RWPE2 (cell line): ENCODE measurements at regions not wholly inside any gene's neighbourhood (a gene's known extent, or its start where the extent isn't known, plus 50 kb on each side); places are given as distances from the start of the nearest gene placed in this dataset.
A peak's percentile ranks its signal among the peaks of the same experiment; 100 is the strongest.

Experiments
- ATAC-seq: fragments of 200-7000 bp; cut with Tn5 transposase; 3 replicates; pipeline ENCODE4 v1.9.1; 2021; ENCODE audit warnings: low read depth
- DNase-seq: peaks from one replicate; pipeline ENCODE4 v3.0.0-alpha.2; 2020; ENCODE audit warnings: low spot score
- H3K27ac ChIP-seq: fragments of 450-650 bp; 2 replicates; pipeline ENCODE4 v1.5.1; 2017; ENCODE audit warnings: mild to moderate bottlenecking; ENCODE audit not compliant: poor library complexity, severe bottlenecking
- H3K27me3 ChIP-seq: fragments of 250-450 bp; sonication (Bioruptor Pico); 2 replicates; pipeline ENCODE4 v1.5.1; 2021; ENCODE audit warnings: mild to moderate bottlenecking, moderate library complexity; ENCODE audit not compliant: insufficient read depth, poor library complexity, severe bottlenecking
- H3K36me3 ChIP-seq: fragments of 250-450 bp; sonication (Bioruptor Pico); 2 replicates; pipeline ENCODE4 v1.5.1; 2020; ENCODE audit warnings: low read depth, mild to moderate bottlenecking, moderate library complexity
- H3K4me1 ChIP-seq: fragments of 250-450 bp; sonication (Bioruptor Pico); 2 replicates; pipeline ENCODE4 v1.5.1; 2021; ENCODE audit warnings: mild to moderate bottlenecking, moderate library complexity; ENCODE audit not compliant: insufficient read depth, poor library complexity, severe bottlenecking
- H3K4me3 ChIP-seq: fragments of 250-450 bp; sonication (Bioruptor Pico); 2 replicates; pipeline ENCODE4 v1.5.1; 2021; ENCODE audit warnings: mild to moderate bottlenecking, moderate library complexity; ENCODE audit not compliant: severe bottlenecking
- H3K9me3 ChIP-seq: fragments of 250-450 bp; sonication (Bioruptor Pico); 2 replicates; pipeline ENCODE4 v1.5.1; 2021; ENCODE audit warnings: mild to moderate bottlenecking, moderate library complexity; ENCODE audit not compliant: severe bottlenecking
- TF ChIP-seq, protein P1 (sequence below): fragments of 450-650 bp; IDR thresholded peaks from one replicate; pipeline ENCODE4 v1.5.1; 2017; ENCODE audit warnings: mild to moderate bottlenecking, moderate library complexity; ENCODE audit not compliant: poor library complexity, severe bottlenecking

GRCh38 chr17:79355165-79355564 lies 255.7 kb downstream of the RBFOX3 start:
- TF ChIP-seq, protein P1, sequence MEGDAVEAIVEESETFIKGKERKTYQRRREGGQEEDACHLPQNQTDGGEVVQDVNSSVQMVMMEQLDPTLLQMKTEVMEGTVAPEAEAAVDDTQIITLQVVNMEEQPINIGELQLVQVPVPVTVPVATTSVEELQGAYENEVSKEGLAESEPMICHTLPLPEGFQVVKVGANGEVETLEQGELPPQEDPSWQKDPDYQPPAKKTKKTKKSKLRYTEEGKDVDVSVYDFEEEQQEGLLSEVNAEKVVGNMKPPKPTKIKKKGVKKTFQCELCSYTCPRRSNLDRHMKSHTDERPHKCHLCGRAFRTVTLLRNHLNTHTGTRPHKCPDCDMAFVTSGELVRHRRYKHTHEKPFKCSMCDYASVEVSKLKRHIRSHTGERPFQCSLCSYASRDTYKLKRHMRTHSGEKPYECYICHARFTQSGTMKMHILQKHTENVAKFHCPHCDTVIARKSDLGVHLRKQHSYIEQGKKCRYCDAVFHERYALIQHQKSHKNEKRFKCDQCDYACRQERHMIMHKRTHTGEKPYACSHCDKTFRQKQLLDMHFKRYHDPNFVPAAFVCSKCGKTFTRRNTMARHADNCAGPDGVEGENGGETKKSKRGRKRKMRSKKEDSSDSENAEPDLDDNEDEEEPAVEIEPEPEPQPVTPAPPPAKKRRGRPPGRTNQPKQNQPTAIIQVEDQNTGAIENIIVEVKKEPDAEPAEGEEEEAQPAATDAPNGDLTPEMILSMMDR = no peak
- no peak for ATAC-seq
- Histone ChIP-seq H3K4me3 (no peak overlapping the region), H3K27me3 (peaks cover 86% of the 10 kb centered on the region), H3K4me1 (no peaks in the 10 kb centered on the region), H3K9me3 (no peaks in the 10 kb centered on the region), H3K27ac (no peak overlapping the region), H3K36me3 (no peaks in the 10 kb centered on the region)
- peak; percentile 26 for DNase-seq

GRCh38 chr17:79354173-79354820 lies 256.6 kb downstream of the RBFOX3 start:
- no peak overlapping the region for H3K4me3 ChIP-seq
- ATAC-seq (no peak), DNase-seq (peak; percentile 38)
- H3K36me3 ChIP-seq = no peaks in the 10 kb centered on the region
- H3K9me3 ChIP-seq = no peaks in the 10 kb centered on the region
- no peak overlapping the region for H3K27ac ChIP-seq
- H3K27me3 ChIP-seq = peaks cover 86% of the 10 kb centered on the region
- TF ChIP-seq, protein P1 = no peak
- no peaks in the 10 kb centered on the region for H3K4me1 ChIP-seq

DNA sequence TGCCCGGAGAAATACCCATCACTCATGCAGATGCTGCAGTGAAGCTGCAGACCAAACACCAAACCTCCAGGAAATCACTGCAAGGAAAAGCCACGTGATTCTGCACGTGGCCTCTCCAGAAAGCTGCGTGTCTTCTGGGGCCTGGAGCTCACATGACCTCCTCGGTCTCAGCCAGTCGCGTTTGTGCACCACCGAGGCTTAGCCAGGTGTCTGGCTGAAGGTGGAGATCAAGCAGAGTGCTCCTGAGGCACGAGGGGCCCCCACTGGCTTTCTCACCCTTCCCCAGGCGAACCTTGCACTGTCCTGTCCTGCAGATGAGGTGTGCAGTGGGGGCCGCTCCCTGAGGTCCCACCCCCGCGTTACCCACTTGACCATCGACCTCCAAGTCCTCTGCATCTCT lies 257.3 kb downstream of the RBFOX3 start:
- no peaks in the 10 kb centered on the region for H3K9me3 ChIP-seq
- H3K27me3 ChIP-seq = peaks cover 86% of the 10 kb centered on the region
- H3K4me3 ChIP-seq = no peak overlapping the region
- TF ChIP-seq, protein P1 = no peak
- no peaks in the 10 kb centered on the region for H3K4me1 ChIP-seq
- DNase-seq (no peak), ATAC-seq (no peak)
- H3K36me3 ChIP-seq = no peaks in the 10 kb centered on the region
- no peak overlapping the region for H3K27ac ChIP-seq

- H3K4me1 ChIP-seq = no peaks in the 10 kb centered on the region
- ATAC-seq = no peak
- H3K9me3 ChIP-seq = no peaks in the 10 kb centered on the region
- H3K36me3 ChIP-seq = no peaks in the 10 kb centered on the region
- H3K4me3 ChIP-seq = no peak overlapping the region
- TF ChIP-seq, protein P1 = no peak
- DNase-seq = no peak
- H3K27me3 ChIP-seq = peaks cover 84% of the 10 kb centered on the region
- no peak overlapping the region for H3K27ac ChIP-seq
These were observed 257.8 kb downstream of the RBFOX3 start for GRCh38 chr17:79353016-79353415.

DNA sequence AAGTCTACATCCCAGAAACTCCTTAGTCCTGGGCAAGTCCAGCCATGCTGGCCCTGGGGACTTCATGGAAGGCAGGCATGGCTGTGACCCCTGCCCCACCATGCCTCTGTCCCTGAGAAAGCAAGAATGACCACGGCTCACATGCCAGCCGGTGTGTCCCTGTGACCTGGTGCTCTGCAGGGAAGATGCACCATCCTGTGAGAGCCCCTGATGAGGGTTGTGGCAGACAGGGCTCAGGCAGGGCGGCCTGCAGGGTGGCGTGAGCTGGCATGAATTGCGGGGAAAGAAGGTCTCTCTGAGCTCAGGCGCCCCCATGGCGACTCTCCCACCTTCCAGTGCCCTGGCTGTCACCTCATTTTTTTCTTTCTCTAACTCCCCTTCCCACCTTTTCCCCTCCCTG lies 260.3 kb downstream of the RBFOX3 start:
- Histone ChIP-seq H3K27ac (no peak overlapping the region), H3K36me3 (no peaks in the 10 kb centered on the region), H3K27me3 (peaks cover 89% of the 10 kb centered on the region), H3K4me3 (no peak overlapping the region), H3K4me1 (no peaks in the 10 kb centered on the region), H3K9me3 (no peaks in the 10 kb centered on the region)
- no peak for DNase-seq
- TF ChIP-seq, protein P1 = no peak
- ATAC-seq = no peak
